PC-3 (cell line): ENCODE measurements at regions not wholly inside any gene's neighbourhood (a gene's known extent, or its start where the extent isn't known, plus 50 kb on each side); places are given as distances from the start of the nearest gene placed in this dataset.

Source experiments
- CTCF ChIP-seq: fragments of 300-600 bp; sonication (generic); conservative IDR thresholded peaks from 2 replicates; pipeline ENCODE4 v1.5.1; 2017; ENCODE audit warnings: antibody characterized with exemption, low read depth, mild to moderate bottlenecking, low read length
- EZH2phosphoT487 ChIP-seq: fragments of 300-600 bp; sonication (generic); IDR thresholded peaks from 2 replicates; pipeline ENCODE4 v1.6.1; 2018; ENCODE audit warnings: mild to moderate bottlenecking, antibody characterized with exemption, low read length, borderline replicate concordance

- TF ChIP-seq CTCF (no peak), EZH2phosphoT487 (no peak)
Measured at GRCh38 chr20:24729896-24730605, 219.0 kb upstream of the CST7 start.
